Keratinocyte (primary cell): ENCODE measurements at regions not wholly inside any gene's neighbourhood (a gene's known extent, or its start where the extent isn't known, plus 50 kb on each side); places are given as distances from the start of the nearest gene placed in this dataset.

Experiments
- DNase-seq: peaks from one replicate; pipeline ENCODE4 v3.0.0-alpha.2; 2011; ENCODE audit warnings: low read depth, missing footprints, low spot score
- FAIRE-seq: peaks from 2 replicates; lab custom pipeline; 2011; peaks lifted over from hg19 to GRCh38; lab: Jason Lieb, UNC
- H2AFZ ChIP-seq: 2 replicates; pipeline ENCODE4 v1.6.0; 2012; ENCODE audit warnings: low read length, control low read depth, inconsistent platforms; ENCODE audit not compliant: control insufficient read depth
- H3K27ac ChIP-seq: 2 replicates; pipeline ENCODE4 v1.5.1; 2011; ENCODE audit warnings: low read length; ENCODE audit not compliant: control insufficient read depth, insufficient read depth
- H3K27me3 ChIP-seq: 3 replicates; pipeline ENCODE4 v1.6.0; 2011; ENCODE audit warnings: low read length; ENCODE audit not compliant: control insufficient read depth, insufficient read depth; ENCODE audit errors: extremely low read depth
- H3K36me3 ChIP-seq, 2 experiments: 2 replicates in 1 of 2; 3 replicates in 1 of 2; pipeline ENCODE4 v1.5.1; 2011; ENCODE audit warnings: low read length in 2 of 2, mild to moderate bottlenecking in 1 of 2; ENCODE audit not compliant: control insufficient read depth in 2 of 2, insufficient read depth in 2 of 2; ENCODE audit errors: extremely low read depth in 1 of 2
- H3K4me1 ChIP-seq: 3 replicates; pipeline ENCODE4 v1.5.1; 2011; ENCODE audit warnings: low read length; ENCODE audit not compliant: control insufficient read depth, insufficient read depth; ENCODE audit errors: extremely low read depth
- H3K4me2 ChIP-seq: 3 replicates; pipeline ENCODE4 v1.6.0; 2011; ENCODE audit warnings: low read depth, low read length; ENCODE audit not compliant: control insufficient read depth, insufficient read depth; ENCODE audit errors: extremely low read depth
- H3K4me3 ChIP-seq, 3 experiments: fragments of 200-600 bp in 1 of 3; sonication (generic) in 1 of 3; 2 replicates in 2 of 3; 3 replicates in 1 of 3; pipeline ENCODE4 v1.5.1; 2011 to 2016; ENCODE audit warnings: low read length in 3 of 3, mild to moderate bottlenecking in 3 of 3, control low read depth in 2 of 3, inconsistent platforms in 1 of 3, low read depth in 1 of 3, mixed read lengths in 1 of 3, mixed run types in 1 of 3, moderate library complexity in 1 of 3; ENCODE audit not compliant: control insufficient read depth in 2 of 3, insufficient read depth in 2 of 3; ENCODE audit errors: extremely low read depth in 1 of 3
- H3K79me2 ChIP-seq: 2 replicates; pipeline ENCODE4 v1.6.0; 2012; ENCODE audit warnings: low read length; ENCODE audit not compliant: control insufficient read depth, insufficient read depth
- H3K9ac ChIP-seq: 3 replicates; pipeline ENCODE4 v1.6.0; 2011; ENCODE audit warnings: low read length; ENCODE audit not compliant: control insufficient read depth, insufficient read depth; ENCODE audit errors: extremely low read depth
- H3K9me1 ChIP-seq: 3 replicates; pipeline ENCODE4 v1.6.0; 2011; ENCODE audit warnings: low read length; ENCODE audit not compliant: control insufficient read depth, insufficient read depth; ENCODE audit errors: extremely low read depth
- H3K9me3 ChIP-seq: 2 replicates; pipeline ENCODE4 v1.5.1; 2012; ENCODE audit warnings: low read depth, low read length; ENCODE audit not compliant: control insufficient read depth
- H4K20me1 ChIP-seq: 3 replicates; pipeline ENCODE4 v1.6.0; 2011; ENCODE audit warnings: low read length; ENCODE audit not compliant: control insufficient read depth, insufficient read depth; ENCODE audit errors: extremely low read depth
- CTCF ChIP-seq, 3 experiments: IDR thresholded peaks in 1 of 3; conservative IDR thresholded peaks in 1 of 3; optimal IDR thresholded peaks in 1 of 3; 2 replicates in 2 of 3; 3 replicates in 1 of 3; pipeline versions ENCODE3 to v1.5.1; 2011; ENCODE audit warnings: low read length in 3 of 3, mild to moderate bottlenecking in 3 of 3, moderate library complexity in 2 of 3, control low read depth in 1 of 3, inconsistent platforms in 1 of 3; ENCODE audit not compliant: insufficient read depth in 2 of 3; ENCODE audit errors: extremely low read depth in 1 of 3
- EZH2 ChIP-seq: IDR thresholded peaks from one replicate; pipeline ENCODE4 v1.6.1; 2012; ENCODE audit warnings: inconsistent platforms, mild to moderate bottlenecking, low read length, moderate library complexity
- dilution Hi-C: fragments of 300-500 bp; cut with MboI; formaldehyde crosslinking; loops from one replicate; pipeline ENCODE4 v1.7.0; 2020; ENCODE audit warnings: low sequenced_read_pairs; ENCODE audit not compliant: extremely low pct_ligation_motif_present

GRCh38 chr18:76233406-76233805 lies 261.6 kb downstream of the ZNF516 start:
- no peaks in the 10 kb centered on the region for H3K9me1 ChIP-seq
- no peak overlapping the region for H3K9ac ChIP-seq
- no peaks in the 10 kb centered on the region for H3K79me2 ChIP-seq
- dilution Hi-C loops: no loop called here
- TF ChIP-seq CTCF (optimal IDR thresholded peaks at IDR 0.05 in 1 of 3, IDR thresholded peaks at IDR 0.05 in 1 of 3, conservative IDR thresholded peaks at IDR 0.05 in 1 of 3; ENCODE audit: extremely low read depth in 1 of 3, insufficient read depth in 2 of 3, low read length in 3 of 3) (no peak), EZH2 (no peak)
- no peak for DNase-seq
- no peak overlapping the region for H3K4me3 ChIP-seq
- H3K27ac ChIP-seq: no peak overlapping the region
- no peaks in the 10 kb centered on the region for H3K4me1 ChIP-seq
- no peaks in the 10 kb centered on the region for H4K20me1 ChIP-seq
- H2AFZ ChIP-seq: no peak overlapping the region
- H3K36me3 ChIP-seq: no peaks in the 10 kb centered on the region
- no peak overlapping the region for H3K4me2 ChIP-seq
- H3K27me3 ChIP-seq: no peaks in the 10 kb centered on the region
- no peaks in the 10 kb centered on the region for H3K9me3 ChIP-seq
- no peak for FAIRE-seq

- dilution Hi-C loops: no loop called here
- Histone ChIP-seq H3K4me2 (no peak overlapping the region), H3K36me3 (no peaks in the 10 kb centered on the region), H3K27me3 (no peaks in the 10 kb centered on the region), H3K9ac (no peak overlapping the region), H3K4me1 (no peaks in the 10 kb centered on the region), H4K20me1 (no peaks in the 10 kb centered on the region), H3K27ac (no peak overlapping the region), H3K79me2 (no peaks in the 10 kb centered on the region), H3K4me3 (no peak overlapping the region), H3K9me1 (no peaks in the 10 kb centered on the region), H3K9me3 (no peaks in the 10 kb centered on the region), H2AFZ (no peak overlapping the region)
- peak; percentile 66 for FAIRE-seq
- DNase-seq: no peak
- no peak for TF ChIP-seq CTCF (optimal IDR thresholded peaks at IDR 0.05 in 1 of 3, IDR thresholded peaks at IDR 0.05 in 1 of 3, conservative IDR thresholded peaks at IDR 0.05 in 1 of 3; ENCODE audit: extremely low read depth in 1 of 3, insufficient read depth in 2 of 3, low read length in 3 of 3)
- TF ChIP-seq EZH2: no peak
Measured at GRCh38 chr18:76232779-76233178, 262.3 kb downstream of the ZNF516 start.
